IMR-90 (cell line): ENCODE measurements at regions not wholly inside any gene's neighbourhood (a gene's known extent, or its start where the extent isn't known, plus 50 kb on each side); places are given as distances from the start of the nearest gene placed in this dataset.

Source experiments
- ATAC-seq: fragments of 200-7000 bp; cut with Tn5 transposase; 2 replicates; pipeline ENCODE4 v1.9.1; 2020; ENCODE audit warnings: low read depth, mild to moderate bottlenecking, moderate library complexity
- BruUV-seq: library from RNA; stranded (reverse); fragments of 400-500 nt; replicated peaks from 2 replicates; lab custom pipeline; 2021; lab: Mats Ljungman, UMichigan
- CTCF ChIA-PET: fragments of 300-600 bp; formaldehyde crosslinking; extraction: SDS; loops from one replicate; lab custom pipeline; 2021; ENCODE audit warnings: antibody characterized with exemption; lab: Yijun Ruan, JAX
- POLR2A ChIA-PET: fragments of 300-600 bp; sonication (Branson Sonifier 250); formaldehyde crosslinking; loops from one replicate; lab custom pipeline; 2022; ENCODE audit warnings: antibody characterized with exemption; ENCODE audit not compliant: unreplicated experiment; lab: Charles Lee
- DNase-seq: peaks from one replicate; pipeline ENCODE4 v3.0.0; 2013
- H2AFZ ChIP-seq: replicated peaks from 2 replicates; pipeline ENCODE3; 2013; ENCODE audit warnings: low read length, mild to moderate bottlenecking; ENCODE audit not compliant: poor library complexity
- H2AK5ac ChIP-seq: 2 replicates; pipeline ENCODE4 v1.6.1; 2013; ENCODE audit warnings: low read depth, low read length, inconsistent platforms
- H2AK9ac ChIP-seq: replicated peaks from 2 replicates; pipeline ENCODE3; 2013; ENCODE audit warnings: mild to moderate bottlenecking, low read depth, low read length, moderate library complexity; ENCODE audit not compliant: poor library complexity
- H2BK120ac ChIP-seq: 2 replicates; pipeline ENCODE4 v1.6.1; 2013; ENCODE audit warnings: low read depth, low read length, inconsistent platforms
- H2BK15ac ChIP-seq: 3 replicates; pipeline ENCODE4 v1.6.1; 2013; ENCODE audit warnings: low read depth, low read length, inconsistent platforms
- H2BK20ac ChIP-seq: 2 replicates; pipeline ENCODE4 v1.6.1; 2013; ENCODE audit warnings: low read depth, mild to moderate bottlenecking, inconsistent platforms, low read length, moderate library complexity
- H2BK5ac ChIP-seq: 2 replicates; pipeline ENCODE4 v1.6.1; 2013; ENCODE audit warnings: mild to moderate bottlenecking, low read depth, low read length, inconsistent platforms; ENCODE audit not compliant: poor library complexity, severe bottlenecking
- H3K14ac ChIP-seq: replicated peaks from 2 replicates; pipeline ENCODE4 v1.6.1; 2013; ENCODE audit warnings: low read depth, low read length, inconsistent platforms
- H3K18ac ChIP-seq: 2 replicates; pipeline ENCODE4 v1.6.1; 2013; ENCODE audit warnings: low read depth, low read length, control low read depth
- H3K23ac ChIP-seq: 2 replicates; pipeline ENCODE4 v1.6.1; 2013; ENCODE audit warnings: low read depth, low read length, inconsistent platforms
- H3K27ac ChIP-seq: 2 replicates; pipeline ENCODE4 v1.5.1; 2013; ENCODE audit warnings: mild to moderate bottlenecking, control low read depth, low read length; ENCODE audit not compliant: insufficient read depth
- H3K27me3 ChIP-seq: 2 replicates; pipeline ENCODE4 v1.6.1; 2013; ENCODE audit warnings: low read length; ENCODE audit not compliant: control insufficient read depth, insufficient read depth
- H3K36me3 ChIP-seq: 2 replicates; pipeline ENCODE4 v1.6.1; 2013; ENCODE audit warnings: low read length, mixed read lengths; ENCODE audit not compliant: control insufficient read depth, insufficient read depth
- H3K4ac ChIP-seq: 2 replicates; pipeline ENCODE4 v1.6.1; 2013; ENCODE audit warnings: low read depth, low read length, inconsistent platforms
- H3K4me1 ChIP-seq: 2 replicates; pipeline ENCODE4 v1.6.1; 2013; ENCODE audit warnings: low read length, mixed read lengths; ENCODE audit not compliant: control insufficient read depth, insufficient read depth
- H3K4me2 ChIP-seq: 2 replicates; pipeline ENCODE4 v1.6.1; 2013; ENCODE audit warnings: low read depth, mild to moderate bottlenecking, control low read depth, low read length, moderate library complexity
- H3K4me3 ChIP-seq: 2 replicates; pipeline ENCODE4 v1.5.1; 2013; ENCODE audit warnings: low read depth, mild to moderate bottlenecking, control low read depth, low read length, moderate library complexity; ENCODE audit not compliant: insufficient read depth
- H3K56ac ChIP-seq: 2 replicates; pipeline ENCODE4 v1.6.1; 2013; ENCODE audit warnings: low read length, inconsistent platforms; ENCODE audit not compliant: insufficient read depth; ENCODE audit errors: extremely low read depth
- H3K79me1 ChIP-seq, 2 experiments: 2 replicates each; pipeline ENCODE4 v1.6.1; 2013; ENCODE audit warnings: low read length in 2 of 2, inconsistent platforms in 1 of 2, low read depth in 1 of 2
- H3K9ac ChIP-seq: 2 replicates; pipeline ENCODE4 v1.6.1; 2013; ENCODE audit warnings: low read depth, low read length, control low read depth
- H3K9me1 ChIP-seq: 2 replicates; pipeline ENCODE4 v1.6.1; 2013; ENCODE audit warnings: low read length, inconsistent platforms; ENCODE audit not compliant: insufficient read depth
- H3K9me3 ChIP-seq: 2 replicates; pipeline ENCODE4 v1.6.1; 2013; ENCODE audit warnings: low read length; ENCODE audit not compliant: control insufficient read depth, insufficient read depth
- H4K20me1 ChIP-seq: 2 replicates; pipeline ENCODE4 v1.6.1; 2013; ENCODE audit warnings: low read length, inconsistent platforms; ENCODE audit not compliant: insufficient read depth
- H4K5ac ChIP-seq: 2 replicates; pipeline ENCODE4 v1.6.1; 2013; ENCODE audit warnings: mild to moderate bottlenecking, low read depth, low read length, control low read depth
- H4K8ac ChIP-seq, 2 experiments: 2 replicates each; pipeline ENCODE4 v1.6.1; 2013; ENCODE audit warnings: low read depth in 2 of 2, low read length in 2 of 2, control low read depth in 1 of 2, inconsistent platforms in 1 of 2
- H4K91ac ChIP-seq: 2 replicates; pipeline ENCODE4 v1.6.1; 2013; ENCODE audit warnings: low read depth, low read length, inconsistent platforms; ENCODE audit not compliant: insufficient read depth
- BHLHE40 ChIP-seq: fragments of 150-350 bp; IDR thresholded peaks from 2 replicates; pipeline ENCODE4 v1.6.1; 2016; ENCODE audit warnings: mild to moderate bottlenecking, low read depth, low read length
- CEBPB ChIP-seq: IDR thresholded peaks from 2 replicates; pipeline ENCODE4 v1.6.1; 2012; ENCODE audit warnings: low read depth, low read length, improper control_type of control experiment
- CHD1 ChIP-seq: IDR thresholded peaks from 2 replicates; pipeline ENCODE4 v1.6.1; 2012; ENCODE audit warnings: low read depth, low read length, improper control_type of control experiment
- FOS ChIP-seq: fragments of 150-350 bp; IDR thresholded peaks from 2 replicates; pipeline ENCODE4 v1.6.1; 2016; ENCODE audit warnings: low read depth, low read length
- MXI1 ChIP-seq: IDR thresholded peaks from 2 replicates; pipeline ENCODE4 v1.6.1; 2012; ENCODE audit warnings: low read depth, mild to moderate bottlenecking, low read length, moderate library complexity, borderline replicate concordance
- NFE2L2 ChIP-seq: fragments of 150-350 bp; IDR thresholded peaks from 2 replicates; pipeline ENCODE4 v1.6.1; 2016; ENCODE audit warnings: low read depth, mild to moderate bottlenecking, low read length
- POLR2A ChIP-seq: IDR thresholded peaks from 2 replicates; pipeline ENCODE4 v1.6.1; 2012; ENCODE audit warnings: mild to moderate bottlenecking, low read depth, low read length
- RAD21 ChIP-seq: IDR thresholded peaks from 2 replicates; pipeline ENCODE4 v1.6.1; 2012; ENCODE audit warnings: low read length, improper control_type of control experiment
- RCOR1 ChIP-seq: IDR thresholded peaks from 2 replicates; pipeline ENCODE4 v1.6.1; 2012; ENCODE audit warnings: mild to moderate bottlenecking, low read length, improper control_type of control experiment; ENCODE audit not compliant: insufficient replicate concordance
- RFX5 ChIP-seq: IDR thresholded peaks from 2 replicates; pipeline ENCODE4 v1.8.0; 2012; ENCODE audit warnings: low read depth, mild to moderate bottlenecking, low read length, moderate library complexity
- SMC3 ChIP-seq: fragments of 150-350 bp; IDR thresholded peaks from 2 replicates; pipeline ENCODE4 v1.6.1; 2016; ENCODE audit warnings: low read depth, mild to moderate bottlenecking, antibody characterized with exemption, low read length, moderate library complexity
- WGBS, 2 experiments: methylation state at CpG; one replicate each; pipeline versions ENCODE4 v1.1.5 to v1.1.7; 2013; ENCODE audit warnings: missing lambda C conversion rate in 2 of 2; ENCODE audit not compliant: insufficient read length in 1 of 2; ENCODE audit errors: extremely low coverage in 2 of 2; 5-methylcytosine and 5-hydroxymethylcytosine counted together
- dilution Hi-C: fragments of 300-500 bp; cut with HindIII; formaldehyde crosslinking; loops from one replicate; pipeline ENCODE4 v1.14.3; 2018; ENCODE audit warnings: low sequenced_read_pairs; ENCODE audit not compliant: unreplicated experiment
- in situ Hi-C: fragments of 300-500 bp; cut with MboI; formaldehyde crosslinking; loops from 3 replicates; pipeline ENCODE4 v1.14.3; 2019; ENCODE audit warnings: low sequenced_read_pairs, inconsistent platforms, mixed read lengths
- intact Hi-C: fragments of 100-400 bp; cut with micrococcal nuclease; formaldehyde crosslinking; loops from 2 replicates; pipeline ENCODE4 v1.10.0; 2022
- TF ChIP-seq, protein P1 (sequence below): fragments of 150-350 bp; IDR thresholded peaks from 2 replicates; pipeline ENCODE4 v1.6.1; 2016; ENCODE audit warnings: low read depth, mild to moderate bottlenecking, low read length, moderate library complexity, borderline replicate concordance
- TF ChIP-seq, protein P2 (sequence below): fragments of 150-350 bp; IDR thresholded peaks from 2 replicates; pipeline ENCODE4 v1.6.1; 2017; ENCODE audit warnings: mild to moderate bottlenecking, antibody characterized with exemption, low read length, low read depth

DNA sequence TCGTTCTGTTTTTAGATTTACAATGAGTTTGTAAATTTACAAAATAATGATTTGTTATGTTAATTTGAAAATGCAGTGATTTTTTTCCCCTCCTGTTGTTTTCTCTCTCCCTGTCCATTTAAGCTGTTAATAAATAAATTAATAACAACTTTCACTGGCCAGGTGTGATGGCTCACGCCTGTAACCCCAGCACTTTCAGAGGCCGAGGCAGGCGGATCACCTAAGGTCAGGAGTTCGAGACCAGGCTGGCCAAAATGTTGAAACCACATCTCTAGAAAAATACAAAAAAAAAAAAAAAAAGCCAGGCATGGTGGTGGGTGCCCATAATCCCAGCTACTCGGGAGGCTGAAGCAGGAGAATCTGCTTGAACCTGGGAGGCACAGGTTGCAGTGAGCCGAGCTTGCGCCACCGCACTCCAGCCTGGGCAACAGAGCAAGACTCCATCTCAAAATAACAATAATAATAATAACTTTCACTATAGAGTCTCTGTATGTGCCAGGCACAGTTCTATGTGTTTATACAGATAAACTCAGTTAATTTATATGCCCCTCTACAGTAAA lies 229.2 kb upstream of the ARGLU1 start:
- Histone ChIP-seq H2BK20ac (no peak overlapping the region), H2AK9ac (no peak overlapping the region), H2BK15ac (no peak overlapping the region), H2AFZ (no peak overlapping the region), H2BK5ac (no peak overlapping the region), H3K4me3 (no peak overlapping the region), H3K4ac (no peak overlapping the region), H3K36me3 (no peaks in the 10 kb centered on the region), H3K9me3 (no peaks in the 10 kb centered on the region), H4K20me1 (no peaks in the 10 kb centered on the region), H3K9ac (no peak overlapping the region), H3K27me3 (no peaks in the 10 kb centered on the region), H3K27ac (no peak overlapping the region), H4K5ac (no peak overlapping the region), H2BK120ac (no peak overlapping the region), H3K56ac (no peak overlapping the region), H3K4me1 (no peaks in the 10 kb centered on the region), H3K79me1 (no peaks in the 10 kb centered on the region), H3K4me2 (no peak overlapping the region), H3K9me1 (no peaks in the 10 kb centered on the region), H3K18ac (no peak overlapping the region), H3K23ac (no peak overlapping the region), H3K14ac (no peak overlapping the region), H4K8ac (no peak overlapping the region), H4K91ac (no peak overlapping the region), H2AK5ac (no peak overlapping the region)
- DNase-seq: no peak
- POLR2A ChIA-PET: no interaction called here
- in situ Hi-C loops: no loop called here
- no peak for ATAC-seq
- intact Hi-C loops: no loop called here
- CTCF ChIA-PET: no interaction called here
- 100% methylated on average over 1 of the region's 9 CpGs; no CpG with 5 or more reads in 1 of the 2 experiments for WGBS, 2 experiments
- BruUV-seq: no TSS peak
- dilution Hi-C loops: no loop called here
- TF ChIP-seq RFX5: no peak
- no peak for TF ChIP-seq NFE2L2
- no peak for TF ChIP-seq CHD1
- TF ChIP-seq MXI1: no peak
- no peak for TF ChIP-seq FOS
- TF ChIP-seq RCOR1: no peak
- TF ChIP-seq RAD21: no peak
- no peak for TF ChIP-seq SMC3
- TF ChIP-seq CEBPB: no peak
- no peak for TF ChIP-seq POLR2A
- TF ChIP-seq BHLHE40: no peak
- TF ChIP-seq, protein P1, sequence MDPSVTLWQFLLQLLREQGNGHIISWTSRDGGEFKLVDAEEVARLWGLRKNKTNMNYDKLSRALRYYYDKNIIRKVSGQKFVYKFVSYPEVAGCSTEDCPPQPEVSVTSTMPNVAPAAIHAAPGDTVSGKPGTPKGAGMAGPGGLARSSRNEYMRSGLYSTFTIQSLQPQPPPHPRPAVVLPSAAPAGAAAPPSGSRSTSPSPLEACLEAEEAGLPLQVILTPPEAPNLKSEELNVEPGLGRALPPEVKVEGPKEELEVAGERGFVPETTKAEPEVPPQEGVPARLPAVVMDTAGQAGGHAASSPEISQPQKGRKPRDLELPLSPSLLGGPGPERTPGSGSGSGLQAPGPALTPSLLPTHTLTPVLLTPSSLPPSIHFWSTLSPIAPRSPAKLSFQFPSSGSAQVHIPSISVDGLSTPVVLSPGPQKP: no peak
- TF ChIP-seq, protein P2, sequence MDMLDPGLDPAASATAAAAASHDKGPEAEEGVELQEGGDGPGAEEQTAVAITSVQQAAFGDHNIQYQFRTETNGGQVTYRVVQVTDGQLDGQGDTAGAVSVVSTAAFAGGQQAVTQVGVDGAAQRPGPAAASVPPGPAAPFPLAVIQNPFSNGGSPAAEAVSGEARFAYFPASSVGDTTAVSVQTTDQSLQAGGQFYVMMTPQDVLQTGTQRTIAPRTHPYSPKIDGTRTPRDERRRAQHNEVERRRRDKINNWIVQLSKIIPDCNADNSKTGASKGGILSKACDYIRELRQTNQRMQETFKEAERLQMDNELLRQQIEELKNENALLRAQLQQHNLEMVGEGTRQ: no peak
